HG02852 (cell line): ENCODE measurements at regions not wholly inside any gene's neighbourhood (a gene's known extent, or its start where the extent isn't known, plus 50 kb on each side); places are given as distances from the start of the nearest gene placed in this dataset.
"Not testable (repeated sequence)": the region's sequence is repeated elsewhere in the genome, so short reads cannot be mapped to it uniquely, and the experiment has no call there.

Experiments used
- ATAC-seq: cut with Tn5 transposase; IDR thresholded peaks from one replicate; pipeline ENCODE4 v1.9.1; 2021; ENCODE audit warnings: mild to moderate bottlenecking, moderate library complexity; ENCODE audit not compliant: unreplicated experiment

DNA sequence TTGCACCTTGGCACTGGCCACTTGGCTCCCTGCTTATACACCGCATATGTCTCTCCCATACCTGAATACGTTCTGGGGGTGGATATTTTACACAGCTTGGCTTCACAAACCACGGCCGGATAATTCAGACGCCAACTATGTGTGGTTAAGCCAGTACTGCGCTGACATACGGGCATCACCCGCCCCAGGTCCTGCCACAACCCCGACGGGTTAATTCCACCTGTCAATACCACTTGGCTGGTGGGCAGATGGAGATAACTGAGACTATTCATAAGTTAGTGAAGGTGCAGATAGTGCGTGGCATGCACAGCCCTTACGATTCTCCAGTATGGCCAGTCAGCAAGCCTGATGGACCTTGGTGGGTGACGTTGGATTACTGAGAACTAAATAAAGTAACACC lies 696.3 kb upstream of the AGA start:
- ATAC-seq = no peak

DNA sequence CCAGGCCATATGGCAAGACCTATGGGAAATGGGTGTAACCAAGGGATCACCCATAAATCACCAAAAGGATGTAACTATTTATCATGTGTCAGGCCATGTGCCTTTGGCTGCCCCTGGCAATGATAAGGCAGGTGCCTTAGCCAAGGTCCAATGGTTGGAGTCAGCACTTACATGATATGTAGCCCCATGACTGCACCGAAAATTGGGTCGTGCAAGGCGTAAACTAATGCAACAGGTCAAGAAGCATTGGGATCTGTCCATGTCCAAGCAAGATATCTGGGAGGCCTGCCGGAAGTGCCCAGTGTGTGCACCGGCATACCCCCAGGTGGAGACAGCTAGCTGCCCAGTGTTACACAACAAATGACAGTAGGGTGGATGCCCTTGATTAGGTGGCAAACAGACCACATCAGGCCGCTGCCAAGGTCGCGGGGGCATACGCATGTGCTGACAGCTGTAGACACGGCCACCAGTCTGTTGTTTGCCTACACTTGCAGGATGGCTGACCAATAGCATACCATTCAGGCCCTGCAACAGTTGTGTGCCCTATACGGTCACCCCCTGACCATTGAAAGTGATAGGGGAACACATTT lies 698.2 kb upstream of the AGA start:
- ATAC-seq = no peak

DNA sequence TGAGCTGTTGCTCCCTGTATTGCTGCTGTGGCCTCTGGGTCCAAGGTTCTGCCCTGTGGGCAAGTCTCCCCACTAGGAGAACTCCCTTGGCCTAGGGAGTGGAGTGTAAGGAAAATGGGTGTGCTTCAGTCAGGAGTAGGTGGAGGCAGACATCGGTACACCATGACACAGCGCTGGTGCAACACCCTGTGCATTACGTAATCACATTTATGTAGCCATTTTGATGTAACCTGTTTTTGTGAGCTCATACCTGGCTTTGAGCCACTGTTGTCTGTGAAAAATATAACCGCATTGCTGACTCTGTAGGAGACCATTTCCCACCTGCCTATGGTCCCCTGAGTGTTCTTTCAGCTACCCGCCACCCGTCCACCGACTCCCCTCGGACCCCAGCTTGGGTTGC lies 700.5 kb upstream of the AGA start:
- no peak for ATAC-seq

DNA sequence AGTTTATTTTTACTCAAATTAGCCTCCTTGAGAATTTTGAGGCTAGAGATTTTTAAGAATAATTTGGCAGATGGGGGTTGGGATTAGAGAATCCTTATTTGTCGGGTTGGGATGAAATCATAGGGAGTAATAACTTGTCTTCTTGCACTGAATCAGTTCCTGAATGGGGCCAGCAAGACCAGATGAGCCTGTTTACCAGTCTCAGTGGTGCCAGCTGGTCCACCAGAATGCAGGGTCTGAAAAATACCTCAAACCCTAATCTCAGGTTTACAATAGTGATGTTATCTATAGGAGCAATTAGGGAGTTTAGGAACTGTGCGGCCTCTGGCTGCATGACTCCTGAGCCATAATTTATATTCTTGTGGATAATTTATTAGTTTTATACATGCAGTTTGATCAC lies 705.9 kb upstream of the AGA start:
- ATAC-seq = no peak

DNA sequence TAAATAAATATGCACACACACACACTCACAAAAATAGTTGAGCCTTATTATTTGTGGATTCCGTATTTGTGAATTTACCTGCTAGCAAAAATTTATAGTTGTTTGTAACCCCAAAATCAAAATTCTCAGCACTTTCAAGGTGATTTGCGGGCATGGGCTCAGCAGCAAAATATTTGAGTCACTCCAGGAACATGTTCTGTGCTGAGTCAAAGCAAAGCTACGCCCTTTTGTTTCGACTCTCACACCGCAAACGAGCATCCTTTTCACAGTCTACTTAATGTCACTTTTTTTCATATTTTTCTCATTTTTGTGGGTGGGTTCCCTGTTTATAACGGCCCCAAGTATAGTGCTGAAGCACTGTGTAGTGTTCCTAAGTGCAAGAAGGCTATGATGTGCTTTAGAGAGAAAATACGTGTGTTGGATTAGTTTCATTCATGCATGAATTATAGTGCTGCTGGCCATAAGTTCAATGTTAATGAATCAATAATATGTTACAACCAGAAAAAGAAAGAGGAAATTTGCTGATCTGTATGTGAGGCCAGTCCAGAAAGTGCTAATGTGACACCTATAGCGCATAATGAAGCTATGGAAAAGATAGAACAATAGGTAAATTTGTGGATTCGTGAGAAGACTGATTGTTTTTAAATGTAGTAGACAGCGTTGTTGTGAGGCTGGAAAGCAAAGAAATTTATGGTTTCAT lies 723.2 kb upstream of the AGA start:
- no peak for ATAC-seq

DNA sequence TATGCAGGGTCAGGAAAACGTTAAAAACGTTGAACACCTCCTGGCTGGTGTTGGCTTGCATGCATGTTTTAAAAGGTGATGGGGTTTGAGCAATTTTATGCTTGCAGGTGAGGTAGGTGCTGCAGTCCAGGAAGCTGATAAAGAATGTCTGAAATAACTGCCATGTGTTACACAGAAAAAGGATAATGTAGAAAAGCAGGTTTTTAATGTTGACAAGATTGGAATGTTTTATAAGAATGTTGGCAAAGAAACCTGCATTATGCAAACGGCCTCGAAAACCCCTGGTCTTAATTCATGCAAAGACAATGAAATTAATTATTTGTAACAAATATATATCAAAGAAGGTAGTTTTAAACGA lies 723.7 kb upstream of the AGA start:
- ATAC-seq = no peak

DNA sequence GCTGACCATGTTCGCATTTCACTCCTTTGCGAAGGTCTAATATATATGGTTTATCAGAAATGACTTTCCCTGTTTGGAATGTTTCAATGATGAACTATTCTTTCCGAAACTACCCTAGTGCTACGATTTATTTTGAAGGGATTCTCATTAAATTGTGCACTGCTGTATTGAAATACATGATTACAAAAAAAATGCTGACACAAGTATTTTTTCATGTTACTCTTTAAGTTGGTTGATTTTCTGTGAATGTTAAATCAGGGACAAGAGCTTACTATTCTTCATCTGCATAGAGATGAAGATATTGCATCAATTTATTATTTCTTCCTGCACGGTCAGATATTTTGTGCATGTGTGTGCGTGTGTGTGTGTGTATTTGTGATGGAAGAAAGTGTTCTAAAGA lies 731.5 kb upstream of the AGA start:
- no peak for ATAC-seq

DNA sequence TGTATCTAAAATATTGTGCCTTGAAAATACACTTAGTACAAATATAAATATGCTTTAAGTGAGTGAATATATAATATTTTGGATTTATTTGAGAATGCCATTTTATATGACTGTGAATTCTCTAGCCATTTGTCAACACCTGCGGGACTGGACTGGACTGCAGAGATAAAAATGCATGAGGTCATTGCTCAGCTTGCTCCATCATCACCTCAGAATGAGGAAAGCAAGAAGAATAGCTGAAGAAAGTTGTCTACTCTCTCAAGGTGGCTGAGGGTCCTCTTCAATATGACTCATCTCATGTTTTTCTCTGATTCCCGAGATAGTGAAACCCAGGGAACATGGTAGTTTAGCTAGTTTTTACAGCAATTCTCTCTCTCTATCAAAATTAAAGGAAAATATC lies 732.5 kb upstream of the AGA start:
- ATAC-seq = no peak

DNA sequence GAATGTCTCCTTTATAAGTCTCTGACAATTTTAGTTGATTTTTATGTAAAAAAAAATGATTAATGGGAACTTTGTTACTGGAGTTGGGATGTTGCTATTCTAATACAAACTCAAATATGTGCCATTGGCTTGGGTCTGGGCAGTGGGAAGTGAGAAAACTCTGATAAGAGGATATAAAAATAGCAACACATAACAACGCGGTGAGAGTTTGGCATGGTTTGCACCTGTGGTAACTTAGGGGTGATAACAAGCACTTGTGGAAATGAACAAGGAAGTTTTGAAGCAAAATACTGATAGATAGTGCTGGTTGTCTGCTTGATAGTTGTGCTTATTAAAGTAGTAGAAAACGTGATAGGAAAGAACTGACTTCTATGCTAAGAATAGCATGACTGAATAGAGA lies 743.3 kb upstream of the AGA start:
- no peak for ATAC-seq

DNA sequence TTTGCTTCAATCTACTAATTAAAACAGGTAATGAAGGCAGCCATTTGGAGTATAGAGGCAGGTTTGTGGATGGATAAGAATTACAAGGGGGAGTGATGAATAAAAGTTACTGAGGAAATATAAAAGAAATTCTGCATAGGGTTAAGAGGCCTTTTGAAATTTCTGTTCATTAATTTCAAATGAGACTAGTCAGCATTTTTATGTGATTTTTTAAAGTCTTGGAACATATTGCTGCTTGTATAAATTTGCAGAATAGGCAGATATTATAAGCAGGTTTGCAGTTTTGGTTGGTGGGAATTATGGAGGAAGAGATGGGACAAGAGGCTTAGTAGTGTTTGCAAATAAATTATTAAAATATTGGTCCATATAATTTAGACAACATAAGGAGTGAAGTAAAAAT lies 750.4 kb upstream of the AGA start:
- no peak for ATAC-seq

DNA sequence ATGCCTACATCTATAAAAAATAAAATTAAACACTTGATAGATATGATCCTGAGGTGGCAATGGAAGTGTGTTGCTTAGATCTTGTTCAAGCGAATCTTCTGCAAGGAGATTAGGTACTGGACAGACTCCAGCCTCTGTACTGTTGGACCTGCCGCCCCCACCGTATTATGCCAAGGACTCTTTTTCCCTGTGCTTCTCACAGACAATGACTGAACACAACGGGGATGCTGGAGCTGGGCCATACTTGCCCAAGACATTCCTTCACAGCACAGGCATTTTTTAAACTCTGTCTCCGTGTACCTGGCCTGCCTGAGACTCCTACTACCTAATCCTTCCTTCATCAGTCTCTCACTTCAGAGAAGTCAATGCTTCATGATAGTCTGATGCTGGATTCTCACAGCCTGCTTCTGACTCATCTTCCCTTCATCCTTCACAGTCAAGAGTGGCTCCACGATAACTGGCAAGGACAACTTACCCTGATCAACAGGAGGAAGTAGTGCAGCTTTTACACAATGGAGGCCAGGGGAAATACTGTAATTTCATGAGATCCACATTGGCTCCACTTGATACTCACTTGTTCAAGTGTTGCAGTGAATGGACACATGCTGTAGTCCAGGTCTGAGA lies 754.6 kb upstream of the AGA start:
- ATAC-seq = no peak

DNA sequence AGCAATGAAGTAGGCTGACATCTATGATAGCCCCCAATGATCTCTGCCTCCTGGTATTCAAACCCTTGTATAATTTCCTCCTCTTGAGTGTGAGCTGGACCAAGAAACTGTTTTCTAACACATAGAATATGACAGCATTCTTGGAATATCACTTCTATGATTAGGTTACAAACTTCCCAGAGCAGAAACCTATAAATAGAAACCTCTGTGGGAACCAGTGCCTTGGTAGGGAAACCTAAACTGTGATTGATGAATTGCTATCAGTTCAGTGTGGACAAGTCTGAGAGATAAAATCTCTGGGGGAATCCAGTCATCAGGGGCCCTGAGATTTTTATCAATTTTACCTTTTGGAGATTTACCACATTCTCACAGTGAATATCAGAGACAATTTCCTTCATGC lies 756.5 kb upstream of the AGA start:
- no peak for ATAC-seq

DNA sequence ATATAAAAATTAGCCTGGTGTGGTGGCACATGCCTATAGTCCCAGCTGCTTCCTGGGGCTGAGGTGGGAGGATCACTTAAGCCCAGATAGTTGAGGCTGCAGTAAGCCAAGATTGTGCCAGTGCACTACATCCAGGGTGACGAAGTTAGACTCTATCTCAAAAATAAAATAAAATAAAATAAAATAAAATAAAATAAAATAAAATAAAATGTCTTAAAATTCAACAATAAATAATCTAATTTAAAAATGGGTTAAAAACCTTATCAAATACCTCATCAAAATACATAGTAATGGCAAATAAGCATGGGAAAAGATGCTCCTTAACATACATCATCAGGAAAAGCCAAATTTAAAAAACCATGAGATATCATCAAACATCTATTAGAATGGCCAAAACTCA lies 760.2 kb upstream of the AGA start:
- ATAC-seq = no peak

DNA sequence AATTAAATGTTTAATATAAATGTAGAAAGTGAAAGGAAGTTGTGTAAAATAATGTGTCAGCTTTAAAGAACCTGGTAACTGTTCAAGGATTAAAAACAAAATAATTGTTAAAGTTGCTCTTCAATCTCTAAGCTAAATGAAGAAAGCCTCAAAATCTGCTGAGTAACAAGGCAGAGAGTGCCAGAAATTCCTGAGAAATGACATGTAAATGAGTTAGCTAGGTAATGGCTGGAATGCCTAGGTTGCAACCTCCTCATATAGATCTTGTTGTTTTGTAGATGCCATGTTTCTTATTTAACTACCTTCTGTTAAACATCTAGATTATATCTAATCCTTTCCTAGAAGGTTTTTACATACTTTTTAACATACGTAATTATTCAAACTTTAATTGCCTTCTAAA lies 763.6 kb upstream of the AGA start:
- no peak for ATAC-seq

DNA sequence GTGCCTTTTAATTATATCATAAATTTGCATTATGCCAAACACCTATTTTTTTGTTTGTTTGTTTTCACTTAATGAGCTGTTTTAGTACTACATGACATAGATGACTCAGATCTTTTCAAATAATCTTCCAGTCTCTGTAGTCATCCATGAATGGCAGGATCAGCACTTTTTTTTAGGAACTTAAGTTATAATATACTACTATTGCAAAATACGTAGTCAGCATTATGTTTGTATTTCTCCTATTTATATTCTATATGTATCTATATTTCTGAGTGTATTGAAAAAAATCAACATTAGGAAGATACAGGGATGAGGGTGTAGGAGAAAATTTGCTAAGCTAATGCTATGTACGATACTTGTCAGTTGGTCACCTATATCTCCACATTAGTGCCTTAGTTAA lies 773.1 kb upstream of the AGA start:
- no peak for ATAC-seq

DNA sequence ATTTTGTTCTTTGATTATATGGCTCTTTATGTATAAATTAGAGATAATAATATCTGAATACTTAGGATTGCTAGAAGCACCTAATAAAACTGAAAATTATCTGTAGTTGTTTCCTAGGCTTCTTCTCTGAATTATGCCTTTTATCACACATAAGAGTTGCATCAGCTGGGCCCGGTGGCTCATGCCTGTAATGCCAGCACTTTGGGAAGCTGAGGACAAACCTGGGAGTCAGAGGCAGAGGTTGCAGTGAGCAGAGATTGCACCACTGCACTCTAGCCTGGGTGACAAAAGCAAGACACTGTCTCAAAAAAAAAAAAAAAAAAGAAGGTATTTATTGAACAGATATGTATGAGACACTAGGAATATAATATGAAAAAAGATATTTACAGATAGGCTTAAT lies 773.5 kb upstream of the AGA start:
- no peak for ATAC-seq

DNA sequence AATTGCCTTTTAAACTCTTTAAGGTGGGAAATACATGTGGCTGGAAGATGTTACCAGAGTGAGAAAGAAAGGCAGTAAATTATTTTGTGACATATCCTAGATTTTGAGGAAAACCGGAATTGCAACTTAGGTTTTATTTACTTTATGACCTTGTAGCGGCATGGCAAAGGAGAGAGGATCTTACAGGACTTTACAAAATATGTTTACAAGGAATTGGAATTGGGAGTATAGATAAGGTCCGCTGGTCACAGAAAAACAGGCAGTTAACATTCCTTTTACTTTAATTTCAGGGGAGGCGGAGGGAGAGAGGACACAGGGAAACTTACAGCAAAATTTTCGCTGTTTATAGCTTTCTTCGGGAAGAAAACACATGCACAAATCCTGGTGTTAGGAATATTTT lies 784.2 kb upstream of the AGA start:
- ATAC-seq = not testable (repeated sequence)

DNA sequence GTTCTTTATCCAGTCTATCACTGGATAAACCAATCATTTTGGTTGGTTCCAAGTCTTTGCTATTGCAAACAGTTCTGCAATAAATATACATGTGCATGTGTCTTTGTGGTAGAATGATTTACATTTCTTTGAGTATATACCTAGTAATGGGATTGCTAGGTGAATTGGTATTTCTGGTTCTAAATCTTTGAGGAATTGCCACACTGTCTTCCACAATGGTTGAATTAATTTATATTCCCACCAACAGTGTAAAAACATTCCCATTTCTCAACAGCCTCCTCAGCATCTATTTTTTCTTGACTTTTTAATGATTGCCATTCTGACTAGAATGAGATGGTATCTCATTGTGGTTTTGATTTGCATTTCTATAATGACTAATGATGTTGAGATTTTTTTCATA lies 791.7 kb upstream of the AGA start:
- no peak for ATAC-seq

DNA sequence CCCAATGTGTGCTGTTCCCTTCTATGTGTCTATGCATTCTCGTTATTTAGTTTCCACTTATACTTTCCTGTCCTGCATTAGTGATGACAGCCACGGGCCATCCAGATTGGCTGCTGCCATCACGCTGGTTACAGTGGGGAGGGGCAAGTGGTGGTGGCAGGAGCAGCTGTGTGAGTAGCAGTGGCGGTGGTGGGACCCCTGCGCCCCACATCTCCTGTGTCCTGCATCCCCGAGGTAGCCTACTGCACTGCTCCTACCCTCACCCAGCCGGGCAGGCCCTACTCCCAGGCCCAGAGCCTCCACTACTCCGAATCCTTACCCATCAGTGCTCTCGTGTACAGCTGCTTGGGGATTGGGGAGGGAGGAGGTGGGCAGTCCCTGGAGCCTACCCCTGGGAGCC lies 798.7 kb upstream of the AGA start:
- ATAC-seq = no peak

DNA sequence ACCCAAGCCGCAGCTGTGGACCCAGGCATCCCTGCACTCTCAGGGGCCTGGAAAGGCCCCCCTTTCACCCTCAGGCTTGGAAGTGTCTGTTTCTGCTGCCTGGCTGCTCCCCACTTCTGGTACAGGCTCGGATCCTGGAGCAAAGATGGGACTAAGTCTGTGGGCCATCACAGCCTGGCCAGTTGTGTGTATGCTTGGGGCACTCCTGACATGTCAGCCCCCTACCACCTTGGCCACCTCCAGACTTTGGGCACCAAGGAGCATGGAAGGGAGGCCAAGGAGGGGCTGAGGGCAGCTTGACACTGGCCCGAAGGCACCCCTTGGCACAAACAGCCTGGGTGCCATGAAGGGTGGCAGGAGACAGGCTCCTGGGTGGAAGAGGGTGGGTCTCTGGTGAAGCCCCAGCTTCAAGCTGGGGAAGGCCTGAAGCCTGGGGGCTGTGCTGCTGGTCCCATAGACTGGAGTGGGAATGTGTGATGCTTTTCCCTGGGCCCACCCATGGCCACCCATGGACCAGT lies 799.4 kb upstream of the AGA start:
- ATAC-seq = no peak

DNA sequence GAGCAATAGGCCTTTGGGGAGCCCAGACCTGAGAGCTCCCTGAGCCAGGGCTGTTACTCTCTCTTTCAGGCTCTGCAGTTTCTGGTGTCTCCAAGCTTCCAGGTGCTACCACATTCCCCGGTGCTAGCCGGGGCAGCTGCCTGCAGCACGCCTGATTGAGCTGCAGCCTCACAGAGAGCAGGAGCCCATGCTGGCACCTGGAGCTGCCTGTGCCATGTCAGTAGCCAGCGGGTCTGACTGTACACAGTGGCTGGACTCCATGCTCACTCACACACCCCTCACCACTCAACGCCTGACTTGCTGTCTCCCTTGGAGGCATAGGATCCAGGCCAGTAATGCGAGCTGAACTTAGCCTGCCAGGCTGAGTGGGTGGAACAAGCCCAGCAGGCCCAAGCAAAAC lies 800.4 kb upstream of the AGA start:
- no peak for ATAC-seq

DNA sequence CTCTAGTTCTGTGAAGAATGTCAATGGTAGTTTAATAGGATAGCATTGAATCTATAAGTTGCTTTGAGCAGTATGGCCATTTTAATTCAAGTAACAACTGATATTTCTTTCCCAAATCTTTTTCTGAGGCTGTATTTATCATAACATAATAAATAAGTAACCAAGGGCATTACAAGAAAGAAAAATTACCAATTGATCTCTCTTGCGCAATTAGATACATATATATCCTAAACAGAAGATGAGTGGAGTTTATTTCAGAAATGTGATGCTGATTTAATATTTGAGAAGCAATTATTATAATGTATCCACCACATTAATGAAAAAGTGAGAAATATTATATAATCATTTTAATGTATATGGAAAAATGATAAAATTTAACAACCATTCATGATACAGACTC lies 802.5 kb upstream of the AGA start:
- no peak for ATAC-seq

DNA sequence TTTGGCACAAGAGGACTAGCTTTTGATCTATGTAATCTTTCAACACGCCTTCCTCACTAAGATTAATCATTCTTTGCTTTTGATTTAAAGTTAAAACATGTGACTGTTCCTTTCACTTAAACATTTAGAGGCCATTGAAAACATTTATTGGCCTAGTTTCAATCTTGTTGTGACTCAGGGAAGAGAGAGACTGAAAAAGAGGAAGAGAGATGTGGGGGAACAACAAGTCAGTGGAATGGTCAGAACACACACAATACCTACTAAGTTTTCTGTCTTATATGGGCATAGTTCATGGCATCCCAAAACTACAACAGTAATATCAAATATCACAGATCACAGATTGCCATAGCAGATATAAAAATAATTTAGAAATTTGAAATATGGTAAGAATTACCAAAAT lies 812.9 kb upstream of the AGA start:
- ATAC-seq = no peak
